HG02798 (cell line): ENCODE measurements at regions not wholly inside any gene's neighbourhood (a gene's known extent, or its start where the extent isn't known, plus 50 kb on each side); places are given as distances from the start of the nearest gene placed in this dataset.
"Not testable (repeated sequence)": the region's sequence is repeated elsewhere in the genome, so short reads cannot be mapped to it uniquely, and the experiment has no call there.

Source experiments
- ATAC-seq: cut with Tn5 transposase; IDR thresholded peaks from one replicate; pipeline ENCODE4 v1.9.1; 2021; ENCODE audit warnings: mild to moderate bottlenecking; ENCODE audit not compliant: unreplicated experiment, poor library complexity

DNA sequence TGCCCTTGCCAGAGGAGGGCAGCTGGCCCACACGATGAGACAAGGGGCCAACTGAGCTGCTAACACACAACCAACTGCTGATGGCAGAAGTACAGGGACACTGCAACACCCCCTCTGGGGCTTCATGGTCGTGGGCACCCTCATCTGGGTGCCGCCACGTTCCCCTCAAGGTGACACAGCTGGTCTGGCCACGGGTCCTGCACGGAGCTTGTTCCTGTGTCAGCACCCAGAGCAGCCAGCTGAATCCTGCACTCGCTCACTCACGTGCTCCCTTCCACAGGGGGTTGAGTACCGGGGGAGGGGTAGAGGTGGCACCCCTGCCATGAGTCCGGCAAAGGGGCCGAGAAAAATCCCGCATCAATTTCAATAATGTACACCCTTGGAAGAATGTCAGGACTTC, 1319.1 kb downstream of the REEP3 start:
- no peak for ATAC-seq

DNA sequence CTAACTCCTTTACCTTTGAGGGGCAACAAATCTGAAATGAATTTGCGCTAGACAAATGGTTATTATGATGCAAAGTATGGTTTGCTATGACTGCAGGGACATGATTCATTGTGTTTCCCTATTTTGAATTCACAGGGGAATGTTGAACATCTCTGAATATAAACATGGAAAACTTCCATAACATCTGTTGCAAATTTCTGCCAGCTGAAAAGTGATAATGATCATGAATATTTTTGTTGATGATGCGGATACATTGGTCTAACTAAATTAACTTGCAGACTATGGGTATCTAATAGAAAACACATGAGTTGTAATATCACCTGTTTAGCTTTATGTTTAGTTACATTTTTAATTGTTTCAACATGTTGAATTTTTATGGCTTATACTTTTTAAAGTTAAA, 1325.5 kb downstream of the REEP3 start:
- ATAC-seq: no peak

DNA sequence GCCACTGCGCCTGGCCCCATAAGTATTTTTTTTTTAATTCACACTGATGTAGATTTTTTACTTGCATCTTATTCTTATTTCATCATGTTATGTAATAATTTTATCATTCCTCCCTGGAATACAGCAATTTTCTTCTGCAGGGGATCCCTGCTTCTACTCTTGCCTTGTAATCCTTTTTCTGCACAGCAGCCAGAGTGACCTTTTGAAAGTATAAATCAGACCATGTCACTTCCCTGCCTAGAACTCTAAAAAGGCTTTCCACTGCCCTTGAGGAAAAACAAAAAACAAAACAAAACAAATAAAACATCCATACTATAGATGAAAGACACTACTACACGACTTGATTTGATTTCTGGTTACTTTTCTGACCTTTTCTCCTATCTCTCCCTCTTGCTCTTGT, 1334.7 kb downstream of the REEP3 start:
- ATAC-seq: no peak

DNA sequence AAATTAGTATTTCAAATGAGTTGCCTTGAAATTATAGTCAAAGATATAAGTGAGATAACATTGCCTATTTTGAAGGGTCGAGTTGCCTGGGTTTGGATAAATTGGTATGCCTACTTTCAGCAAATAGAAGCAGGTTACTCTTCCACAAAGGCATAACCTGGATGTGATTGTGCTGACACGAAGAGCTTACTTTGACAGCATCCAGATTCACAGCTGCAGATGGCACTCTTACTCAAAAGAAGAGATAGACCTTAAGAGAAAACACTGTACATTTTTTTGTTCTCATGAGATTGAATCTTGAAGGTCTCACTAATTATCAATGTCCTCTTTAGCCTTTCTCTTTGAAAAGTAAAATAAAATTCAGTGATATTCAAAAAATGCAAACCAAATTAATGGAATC, 1338.7 kb downstream of the REEP3 start:
- no peak for ATAC-seq

DNA sequence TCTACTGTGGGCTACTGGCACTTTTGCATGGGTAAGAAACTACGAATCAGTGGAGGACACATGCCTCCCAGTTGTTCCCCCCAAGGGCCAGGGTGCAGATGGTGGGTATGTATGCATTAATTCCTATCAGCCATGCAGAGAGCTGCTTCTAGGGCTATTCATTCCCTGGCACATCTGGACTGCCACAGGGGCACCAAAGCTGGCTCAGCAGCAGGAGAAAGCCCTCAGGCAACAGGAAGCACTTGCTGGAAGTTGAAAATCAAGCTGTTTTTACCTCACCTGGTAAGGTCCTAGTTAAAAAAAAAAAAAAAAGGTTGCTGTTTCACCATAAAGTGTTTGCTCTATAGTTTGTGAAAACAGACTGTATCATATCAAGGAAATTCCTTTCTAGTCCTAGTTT, 1342.6 kb downstream of the REEP3 start:
- ATAC-seq: no peak

DNA sequence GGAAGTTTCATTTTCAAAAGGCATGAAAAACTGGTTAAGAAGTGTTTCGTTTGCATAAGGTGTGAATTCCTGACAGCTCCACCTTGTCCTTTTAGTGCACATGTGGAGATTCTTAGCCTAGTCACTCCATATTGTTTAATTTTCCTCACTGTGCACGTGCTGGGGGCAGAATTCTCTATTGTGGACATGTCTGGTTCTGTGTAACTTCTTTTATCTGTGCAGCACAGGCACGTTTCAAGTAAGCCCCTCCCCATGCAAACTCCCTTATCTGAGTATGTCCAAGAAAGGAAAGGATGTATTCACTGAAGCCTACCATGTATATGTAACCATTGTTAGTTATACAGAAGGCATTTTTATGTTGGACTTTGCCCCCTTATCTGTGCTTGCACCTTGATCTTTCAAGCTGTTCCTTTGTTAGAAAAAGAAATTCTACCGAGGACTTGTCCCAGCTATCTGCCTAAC, 1346.3 kb downstream of the REEP3 start:
- ATAC-seq: no peak

DNA sequence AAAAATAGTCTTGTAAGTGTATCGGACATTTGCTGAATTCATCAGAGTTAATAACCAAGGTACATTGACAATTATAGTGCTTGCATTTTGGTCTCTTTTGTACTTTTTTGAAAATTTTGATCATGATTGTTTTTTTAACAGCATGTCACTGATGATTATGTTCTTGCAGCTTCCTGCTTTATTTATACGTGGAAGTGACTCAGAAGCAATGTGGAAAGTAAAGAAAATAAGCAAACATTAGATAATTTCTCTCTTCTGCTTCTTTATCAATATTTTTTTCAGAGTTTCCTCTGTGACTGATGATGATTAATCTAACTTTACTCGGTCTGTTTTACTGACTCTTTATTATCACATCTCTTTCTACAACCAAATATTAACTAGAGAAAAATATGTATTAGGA, 1351.9 kb downstream of the REEP3 start:
- ATAC-seq: no peak

DNA sequence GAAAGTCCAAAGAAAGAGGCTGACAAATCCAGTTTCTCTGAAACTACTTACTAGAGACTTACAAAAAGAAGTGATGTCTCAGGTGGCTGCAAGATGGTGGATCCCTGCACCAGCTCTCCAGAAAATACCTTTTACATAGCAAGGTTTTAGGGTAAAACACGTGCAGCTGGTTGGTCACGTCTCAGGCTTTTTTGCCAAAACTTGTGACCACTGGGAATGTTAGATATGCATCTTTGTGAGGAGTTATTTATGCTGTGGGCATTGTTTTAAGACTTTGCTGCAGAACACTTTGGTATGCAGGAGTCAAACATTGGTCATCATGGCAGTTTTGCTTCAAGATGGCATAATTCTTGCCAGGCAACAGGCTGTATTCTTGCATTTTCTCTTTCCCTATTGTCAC, 1352.8 kb downstream of the REEP3 start:
- ATAC-seq: no peak

DNA sequence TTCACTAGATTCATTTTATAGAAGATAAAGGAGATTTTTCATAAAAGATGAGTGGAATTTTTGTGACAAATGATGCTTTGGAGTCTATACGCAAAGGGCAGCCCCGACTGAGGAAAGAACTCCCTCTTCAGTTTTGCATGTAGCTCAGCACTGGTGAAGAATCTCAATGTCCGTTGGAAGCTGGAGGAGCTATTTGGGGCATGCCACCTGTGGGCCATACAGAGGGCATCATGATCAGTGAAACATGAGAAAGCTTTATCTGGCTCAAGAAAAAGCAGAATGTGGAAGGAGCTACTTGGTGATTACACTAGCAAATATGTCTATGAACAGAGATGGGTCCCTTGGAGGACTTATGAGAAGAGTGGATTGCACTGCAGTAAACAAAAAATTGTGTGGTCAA, 1359.3 kb downstream of the REEP3 start:
- no peak for ATAC-seq

DNA sequence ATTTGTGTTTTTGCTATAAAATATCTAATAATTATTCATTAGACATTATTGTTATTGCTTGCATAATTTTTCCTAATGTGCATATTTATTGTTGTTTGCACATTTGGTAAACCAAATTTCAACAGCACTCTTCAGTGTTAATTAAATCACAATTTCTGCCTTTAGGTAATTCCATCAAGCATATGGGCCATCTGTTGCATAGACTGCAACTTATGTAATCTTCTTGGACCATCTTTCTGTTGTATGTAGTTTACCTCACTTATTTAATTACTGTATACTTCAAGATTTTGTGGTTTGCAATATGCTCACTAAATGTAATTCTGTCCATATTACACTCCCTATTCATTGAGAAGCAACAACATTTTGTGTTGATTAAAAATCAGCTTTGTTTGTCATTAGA, 1360.1 kb downstream of the REEP3 start:
- ATAC-seq: no peak

DNA sequence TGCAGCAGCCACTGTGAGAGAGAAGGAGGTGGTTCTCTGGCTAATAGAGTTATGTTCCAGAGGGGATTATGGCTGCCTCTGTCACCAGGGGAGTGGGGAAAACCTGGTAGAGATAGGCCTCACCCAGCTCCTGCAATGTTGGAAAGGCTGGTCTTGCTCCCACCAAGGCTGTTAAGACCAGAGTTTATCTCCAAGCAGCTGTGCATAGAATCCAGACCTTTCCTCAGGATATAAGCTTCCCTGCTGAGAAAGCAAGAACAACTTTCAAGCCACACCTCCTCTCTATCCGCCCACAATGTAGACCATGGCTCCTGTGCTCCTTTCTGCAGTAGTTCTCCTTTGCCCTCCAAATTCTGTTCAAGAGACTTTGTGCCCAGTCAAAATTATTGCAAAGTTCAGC, 1375.4 kb downstream of the REEP3 start:
- ATAC-seq: no peak

DNA sequence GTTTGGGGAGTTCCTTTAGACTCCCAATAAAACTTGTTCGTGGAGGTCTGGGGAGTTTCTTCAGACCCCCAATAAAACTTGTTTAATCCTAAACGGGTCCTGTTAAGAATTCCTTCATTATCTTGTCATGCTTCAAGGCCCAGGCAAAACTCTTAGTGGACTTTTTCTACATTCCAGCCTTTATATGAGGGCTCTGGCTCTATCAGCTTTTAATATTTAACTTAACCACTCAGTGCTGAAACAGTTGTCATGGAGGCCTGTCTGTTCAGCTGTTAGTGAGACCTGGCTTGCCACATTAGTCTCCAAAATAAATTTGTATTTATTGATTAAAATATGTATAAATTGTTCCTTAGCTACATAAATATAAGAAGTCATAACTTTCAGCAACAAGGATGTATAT, 1385.1 kb downstream of the REEP3 start:
- ATAC-seq: not testable (repeated sequence)

DNA sequence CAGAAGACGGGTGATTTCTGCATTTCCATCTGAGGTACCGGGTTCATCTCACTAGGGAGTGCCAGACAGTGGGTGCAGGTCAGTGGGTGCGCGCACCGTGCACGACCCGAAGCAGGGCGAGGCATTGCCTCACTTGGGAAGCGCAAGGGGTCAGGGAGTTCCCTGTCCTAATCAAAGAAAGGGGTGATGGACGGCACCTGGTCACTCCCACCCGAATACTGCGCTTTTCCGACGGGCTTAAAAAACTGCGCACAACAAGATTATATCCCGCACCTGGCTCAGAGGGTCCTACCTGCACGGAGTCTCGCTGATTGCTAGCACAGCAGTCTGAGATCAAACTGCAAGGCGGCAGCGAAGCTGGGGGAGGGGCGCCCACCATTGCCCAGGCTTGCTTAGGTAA, 1403.1 kb downstream of the REEP3 start:
- ATAC-seq: not testable (repeated sequence)

DNA sequence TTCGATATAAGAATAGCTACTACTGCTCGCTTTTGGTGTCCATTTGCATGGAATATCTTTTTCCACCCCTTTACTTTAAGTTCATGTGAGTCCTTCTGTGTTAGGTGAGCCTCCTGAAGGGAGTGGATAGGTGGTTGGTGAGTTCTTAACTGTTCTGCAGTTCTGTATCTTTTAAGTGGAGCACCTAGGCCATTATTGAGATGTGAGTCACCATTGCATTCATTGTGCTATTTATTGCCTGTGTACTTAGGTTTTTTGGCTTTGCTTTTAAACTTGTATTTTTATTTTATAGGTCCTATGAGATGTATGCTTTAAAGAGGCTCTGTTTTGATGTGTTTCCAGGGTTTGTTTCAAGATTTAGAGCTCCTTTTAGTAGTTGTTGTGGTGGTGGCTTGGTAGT, 1430.8 kb downstream of the REEP3 start:
- ATAC-seq: no peak

DNA sequence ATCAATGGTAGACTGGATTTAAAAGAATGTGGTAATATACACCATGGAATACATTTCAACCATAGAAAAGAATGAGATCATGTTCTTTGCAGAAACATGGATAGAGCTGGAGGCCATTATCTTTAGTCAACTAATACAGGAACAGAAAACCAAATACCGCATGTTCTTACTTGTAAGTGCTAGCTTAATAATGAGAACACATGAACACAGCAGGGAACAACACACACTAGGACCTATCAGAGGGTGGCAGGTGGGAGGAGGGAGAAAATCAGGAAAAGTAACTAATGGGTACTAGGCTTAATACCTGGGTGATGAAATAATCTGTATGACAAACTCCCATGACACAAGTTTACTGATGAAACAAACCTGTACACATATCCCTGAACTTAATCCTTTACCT, 1435.2 kb downstream of the REEP3 start:
- ATAC-seq: no peak

DNA sequence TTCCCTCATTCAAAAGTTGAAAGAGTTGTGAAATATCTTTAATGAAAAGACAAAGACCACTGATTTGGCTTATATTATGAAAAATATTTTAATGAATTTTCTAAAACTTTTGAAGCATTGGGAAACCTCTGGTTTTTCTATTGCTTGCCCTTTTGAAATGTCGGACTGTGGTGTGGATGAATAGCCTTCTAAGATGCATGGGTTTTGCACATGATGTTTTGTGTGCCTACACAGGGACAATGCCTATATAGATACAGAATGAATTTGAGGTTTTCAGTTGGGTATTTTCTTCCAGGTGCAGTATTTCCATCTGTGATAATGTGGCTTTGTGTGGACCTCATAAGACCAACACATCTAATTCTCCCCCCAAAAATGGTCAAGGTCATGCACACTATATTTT, 1437.9 kb downstream of the REEP3 start:
- ATAC-seq: no peak

DNA sequence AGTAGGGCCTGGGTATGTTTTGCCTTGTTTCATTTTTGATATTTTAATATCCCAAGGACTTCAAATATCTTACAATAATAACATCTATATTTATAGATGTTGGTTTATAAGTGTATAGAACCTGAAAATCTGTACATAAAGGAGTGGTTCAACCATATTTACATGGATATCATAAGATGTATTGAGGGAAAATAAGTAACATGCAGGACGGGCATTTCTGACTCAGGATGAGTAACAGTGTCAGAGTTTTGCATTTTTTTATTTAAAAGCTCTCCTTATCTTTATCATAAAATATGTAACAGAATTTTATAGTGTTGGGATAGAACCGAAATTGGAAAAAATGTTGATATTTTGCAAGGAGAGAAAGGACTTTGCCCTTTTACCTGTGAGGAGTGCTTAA, 1438.7 kb downstream of the REEP3 start:
- no peak for ATAC-seq

DNA sequence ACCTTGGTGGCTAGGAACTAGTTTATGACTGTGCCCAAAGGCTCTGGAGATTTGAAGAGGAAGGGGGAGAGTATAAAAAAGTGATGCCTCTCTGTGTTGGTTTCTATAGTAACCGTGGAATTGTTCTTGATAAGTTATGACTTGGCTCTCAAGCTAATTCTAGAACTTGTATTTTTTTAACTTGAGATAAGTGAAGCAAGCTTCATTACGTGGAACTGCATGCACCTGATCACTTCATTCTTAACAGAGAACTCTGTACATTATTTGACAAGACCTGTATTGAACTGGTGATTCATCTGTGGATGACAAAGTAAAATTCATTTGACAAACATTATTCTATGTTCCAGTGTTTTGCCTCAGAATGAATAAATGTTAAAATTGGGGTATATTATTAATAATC, 1452.2 kb downstream of the REEP3 start:
- no peak for ATAC-seq

DNA sequence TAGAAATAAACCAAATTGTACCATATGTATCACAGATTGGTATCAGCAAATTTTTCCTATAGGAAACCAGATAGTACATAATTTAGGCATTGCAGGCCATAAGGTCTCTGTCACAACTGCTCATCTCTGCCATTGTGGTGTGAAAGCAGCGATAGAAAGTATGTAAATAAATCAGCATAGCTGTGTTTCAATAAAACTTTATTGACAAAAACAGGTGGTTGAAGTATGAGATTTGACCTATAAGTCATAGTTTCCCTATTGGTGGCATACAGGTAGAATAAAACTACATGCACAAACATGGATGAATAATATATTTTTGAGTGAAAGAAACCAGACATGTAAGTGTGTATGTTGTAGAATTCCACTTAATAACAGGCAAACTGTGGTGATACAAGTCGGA, 1454.9 kb downstream of the REEP3 start:
- no peak for ATAC-seq

DNA sequence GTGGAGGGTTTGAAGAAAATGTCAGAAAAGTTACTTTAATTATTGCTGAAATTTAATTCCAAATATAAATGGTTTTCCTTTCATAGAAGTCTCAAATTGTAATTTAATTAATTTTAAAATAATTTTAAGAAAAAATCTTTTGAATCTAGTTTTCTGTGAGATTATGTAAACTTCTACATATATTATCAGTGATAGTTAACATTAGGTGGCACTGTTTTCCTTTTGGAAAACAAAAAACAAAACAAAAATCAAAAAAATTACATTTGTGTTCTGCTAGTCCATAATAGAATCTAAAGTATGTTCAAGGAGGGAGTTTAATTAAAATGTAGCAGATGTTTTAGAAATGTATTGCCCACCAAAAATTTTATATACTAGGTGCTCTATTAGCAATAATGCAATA, 1456.7 kb downstream of the REEP3 start:
- no peak for ATAC-seq

DNA sequence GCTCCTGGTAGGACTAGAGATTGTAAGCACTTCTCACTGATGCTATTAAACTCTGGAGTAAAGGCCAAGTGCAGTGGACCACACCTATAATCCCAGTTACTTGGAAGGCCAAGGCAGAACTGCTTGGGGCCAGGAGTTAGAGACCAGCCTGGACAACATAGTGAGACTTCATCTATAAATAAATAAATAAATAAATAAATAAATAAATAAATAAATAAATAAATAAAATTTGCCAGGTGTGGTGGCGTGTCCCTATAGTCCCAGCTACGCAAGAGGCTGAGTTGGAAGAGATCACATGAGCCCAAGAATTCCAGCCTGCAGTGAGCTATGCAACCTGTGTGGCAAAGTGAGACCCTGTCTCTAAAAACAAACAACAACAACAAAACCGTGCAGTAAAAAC, 1475.7 kb downstream of the REEP3 start:
- ATAC-seq: no peak

DNA sequence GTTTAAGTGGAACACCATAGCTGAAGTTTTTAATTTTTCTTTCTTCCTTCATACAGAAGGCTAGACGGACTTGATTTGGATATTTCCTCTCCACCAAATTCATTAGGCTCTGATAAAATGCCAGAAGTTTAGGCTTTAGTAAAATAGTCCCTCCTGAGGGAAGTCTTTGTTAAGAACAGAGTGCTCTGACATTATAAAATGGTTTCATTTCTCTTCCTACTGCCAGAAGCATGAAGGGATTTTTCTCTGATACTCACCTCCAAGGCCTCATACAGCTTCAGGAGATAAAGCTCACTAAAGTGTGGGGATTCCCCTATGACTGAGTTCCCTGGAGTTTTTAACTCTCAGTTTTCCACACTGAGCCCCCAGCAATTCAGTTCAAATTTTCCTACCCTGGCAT, 1489.6 kb downstream of the REEP3 start:
- ATAC-seq: no peak

DNA sequence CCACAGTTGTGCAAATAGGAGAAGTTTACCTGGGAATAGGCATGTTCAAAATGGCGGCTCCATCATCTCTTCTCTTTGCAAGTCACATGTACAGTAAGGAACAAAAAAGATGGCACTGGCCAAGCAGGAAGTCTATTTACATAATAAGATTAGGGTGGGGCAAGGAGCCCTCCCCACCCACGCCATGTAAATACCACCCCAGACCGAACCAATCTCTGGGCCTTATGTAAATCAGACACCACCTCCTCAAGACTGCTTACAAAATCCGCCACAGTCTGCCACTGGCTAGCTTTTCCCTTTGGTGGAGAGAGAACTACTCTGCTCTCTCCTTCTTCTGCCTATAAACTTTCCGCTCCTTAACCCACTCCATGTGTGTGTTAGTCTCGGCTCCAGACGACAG, 1496.3 kb downstream of the REEP3 start:
- ATAC-seq: no peak
